ENCODE measurements at regions not wholly inside any gene's neighbourhood (a gene's known extent, or its start where the extent isn't known, plus 50 kb on each side); places are given as distances from the start of the nearest gene placed in this dataset.

DNA sequence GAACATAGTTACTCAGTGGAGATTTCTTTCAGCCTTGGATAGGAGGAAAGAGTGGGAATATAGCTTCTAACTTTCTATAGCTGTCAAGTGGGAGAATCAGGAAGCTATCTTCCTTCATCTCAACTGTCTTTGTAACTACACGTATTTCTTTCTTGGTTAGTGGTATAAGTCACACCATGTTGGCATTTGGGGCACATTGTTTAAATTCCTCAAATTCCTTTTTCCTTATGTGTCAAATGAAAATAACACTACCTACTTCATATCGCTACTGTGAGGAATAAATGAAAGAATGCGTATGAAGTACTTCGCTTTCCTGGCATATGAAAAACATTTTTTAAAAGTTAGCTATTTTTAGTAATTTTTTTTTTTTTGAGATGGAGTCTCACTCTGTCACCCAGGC, 1082.5 kb upstream of the WWC1 start:
- TF ChIP-seq, protein P1, sequence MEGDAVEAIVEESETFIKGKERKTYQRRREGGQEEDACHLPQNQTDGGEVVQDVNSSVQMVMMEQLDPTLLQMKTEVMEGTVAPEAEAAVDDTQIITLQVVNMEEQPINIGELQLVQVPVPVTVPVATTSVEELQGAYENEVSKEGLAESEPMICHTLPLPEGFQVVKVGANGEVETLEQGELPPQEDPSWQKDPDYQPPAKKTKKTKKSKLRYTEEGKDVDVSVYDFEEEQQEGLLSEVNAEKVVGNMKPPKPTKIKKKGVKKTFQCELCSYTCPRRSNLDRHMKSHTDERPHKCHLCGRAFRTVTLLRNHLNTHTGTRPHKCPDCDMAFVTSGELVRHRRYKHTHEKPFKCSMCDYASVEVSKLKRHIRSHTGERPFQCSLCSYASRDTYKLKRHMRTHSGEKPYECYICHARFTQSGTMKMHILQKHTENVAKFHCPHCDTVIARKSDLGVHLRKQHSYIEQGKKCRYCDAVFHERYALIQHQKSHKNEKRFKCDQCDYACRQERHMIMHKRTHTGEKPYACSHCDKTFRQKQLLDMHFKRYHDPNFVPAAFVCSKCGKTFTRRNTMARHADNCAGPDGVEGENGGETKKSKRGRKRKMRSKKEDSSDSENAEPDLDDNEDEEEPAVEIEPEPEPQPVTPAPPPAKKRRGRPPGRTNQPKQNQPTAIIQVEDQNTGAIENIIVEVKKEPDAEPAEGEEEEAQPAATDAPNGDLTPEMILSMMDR (IDR thresholded peaks at IDR 0.05), result no peak
- DNase-seq (ENCODE audit: low spot score), result no peak
- Histone ChIP-seq H3K36me3 (no peaks in the 10 kb centered on the region), H3K27ac (no peak overlapping the region), H3K27me3 (no peaks in the 10 kb centered on the region), H3K9me3 (no peaks in the 10 kb centered on the region), H3K4me3 (no peak overlapping the region), H3K4me1 (no peaks in the 10 kb centered on the region)

DNA sequence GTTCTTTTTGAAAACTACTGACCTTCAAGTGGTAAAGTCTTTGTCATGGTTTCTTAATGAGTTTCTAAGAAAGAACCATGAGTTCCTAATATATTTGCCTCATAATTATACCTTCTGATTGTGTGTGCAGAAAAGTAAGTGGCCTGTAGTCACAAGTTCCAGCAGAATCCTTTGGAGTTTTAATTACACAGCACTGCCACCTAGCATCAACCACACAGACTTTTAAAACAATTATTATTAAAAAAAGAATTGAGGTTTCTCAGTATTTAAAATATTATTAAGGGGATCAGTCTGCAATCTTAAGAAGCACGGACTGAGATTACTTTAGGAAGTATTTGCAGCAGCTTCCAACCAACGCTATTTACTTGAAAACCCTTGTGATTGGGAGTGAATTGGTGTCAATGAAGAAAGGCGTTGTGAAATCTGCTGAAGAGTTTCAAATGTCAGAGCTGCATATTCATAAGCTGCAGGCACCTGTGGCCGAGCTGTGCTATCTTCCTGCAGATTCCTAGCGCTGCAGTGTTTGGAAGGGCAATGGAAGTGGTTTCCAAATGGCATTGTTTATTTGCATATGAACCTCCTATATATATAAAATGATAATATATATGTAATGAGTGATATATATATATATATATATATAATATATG, 1074.2 kb upstream of the WWC1 start:
- Histone ChIP-seq H3K4me3 (no peak overlapping the region), H3K27me3 (no peaks in the 10 kb centered on the region), H3K36me3 (no peaks in the 10 kb centered on the region), H3K9me3 (no peaks in the 10 kb centered on the region), H3K4me1 (no peaks in the 10 kb centered on the region), H3K27ac (no peak overlapping the region)
- TF ChIP-seq, protein P1 (IDR thresholded peaks at IDR 0.05), result peak in 1 of 2 donors; percentile 47
- no peak for DNase-seq (ENCODE audit: low spot score)

DNA sequence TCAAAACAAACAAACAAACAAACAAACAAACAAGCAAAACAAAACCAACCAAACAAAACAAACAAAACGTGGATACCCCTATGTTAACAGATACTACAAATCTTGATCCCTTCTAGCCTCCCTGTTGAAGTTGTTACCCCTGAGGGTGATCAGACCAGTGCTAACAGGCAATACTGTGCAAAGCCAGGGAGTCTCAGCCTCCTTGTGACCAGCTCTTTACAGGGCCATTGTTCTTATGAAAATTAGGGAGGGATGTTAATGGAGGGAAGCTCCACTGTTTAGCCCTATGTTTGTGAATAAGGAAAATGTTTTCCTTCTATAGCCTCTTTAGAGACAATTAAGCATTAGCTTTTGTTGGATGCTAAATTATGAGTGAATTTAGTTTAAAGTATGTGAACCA, 1072.1 kb upstream of the WWC1 start:
- TF ChIP-seq, protein P1 (IDR thresholded peaks at IDR 0.05), result no peak
- H3K36me3 ChIP-seq, result no peaks in the 10 kb centered on the region
- no peaks in the 10 kb centered on the region for H3K9me3 ChIP-seq
- no peaks in the 10 kb centered on the region for H3K4me1 ChIP-seq
- H3K27ac ChIP-seq, result no peak overlapping the region
- H3K27me3 ChIP-seq, result no peaks in the 10 kb centered on the region
- DNase-seq (ENCODE audit: low spot score), result no peak
- no peak overlapping the region for H3K4me3 ChIP-seq

DNA sequence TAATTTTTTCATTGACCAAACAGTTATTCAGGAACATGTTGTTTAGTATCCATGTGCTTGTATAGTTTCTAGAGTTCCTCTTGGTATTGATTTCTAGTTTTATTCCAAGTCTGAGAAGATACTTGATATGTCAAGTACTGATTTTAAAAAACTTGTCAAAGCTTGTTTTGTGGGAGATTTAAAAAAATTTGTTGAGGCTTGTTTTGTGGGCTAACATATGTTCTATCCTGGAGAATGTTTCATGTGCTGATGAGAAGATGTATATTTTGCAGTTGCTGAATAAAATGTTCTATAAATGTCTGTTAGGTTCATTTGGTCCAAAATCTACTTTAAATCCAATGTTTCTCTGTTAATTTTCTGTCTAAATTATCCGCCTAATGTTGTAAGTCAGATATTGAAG, 1065.1 kb upstream of the WWC1 start:
- no peak overlapping the region for H3K4me3 ChIP-seq
- no peak for DNase-seq (ENCODE audit: low spot score)
- no peaks in the 10 kb centered on the region for H3K4me1 ChIP-seq
- peaks cover 0 to 21% of the 10 kb centered on the region in 2 donors for H3K9me3 ChIP-seq
- TF ChIP-seq, protein P1 (IDR thresholded peaks at IDR 0.05), result no peak
- H3K36me3 ChIP-seq, result no peaks in the 10 kb centered on the region
- H3K27me3 ChIP-seq, result no peaks in the 10 kb centered on the region
- H3K27ac ChIP-seq, result no peak overlapping the region

DNA sequence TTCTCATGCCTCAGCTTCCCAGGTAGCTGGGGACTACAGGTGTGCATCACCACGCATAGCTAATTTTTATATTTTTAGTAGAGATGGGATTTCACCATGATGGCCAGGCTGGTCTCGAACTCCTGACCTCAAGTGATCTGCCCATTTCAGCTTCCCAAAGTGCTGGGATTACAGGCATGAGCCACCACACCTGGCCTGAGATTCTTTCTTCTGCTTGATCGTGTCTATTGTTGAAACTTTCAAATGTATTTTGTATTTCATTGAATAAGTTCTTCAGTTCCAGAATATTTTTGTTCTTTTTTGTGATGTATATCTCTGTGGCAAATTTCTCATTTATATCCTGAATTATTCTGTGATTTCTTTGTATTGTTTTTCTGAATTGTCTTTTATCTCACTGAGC, 1063.3 kb upstream of the WWC1 start:
- TF ChIP-seq, protein P1 (IDR thresholded peaks at IDR 0.05), result no peak
- Histone ChIP-seq H3K9me3 (peaks cover 0 to 21% of the 10 kb centered on the region in 2 donors), H3K4me3 (no peak overlapping the region), H3K4me1 (no peaks in the 10 kb centered on the region), H3K27me3 (no peaks in the 10 kb centered on the region), H3K27ac (no peak overlapping the region), H3K36me3 (no peaks in the 10 kb centered on the region)
- no peak for DNase-seq (ENCODE audit: low spot score)

DNA sequence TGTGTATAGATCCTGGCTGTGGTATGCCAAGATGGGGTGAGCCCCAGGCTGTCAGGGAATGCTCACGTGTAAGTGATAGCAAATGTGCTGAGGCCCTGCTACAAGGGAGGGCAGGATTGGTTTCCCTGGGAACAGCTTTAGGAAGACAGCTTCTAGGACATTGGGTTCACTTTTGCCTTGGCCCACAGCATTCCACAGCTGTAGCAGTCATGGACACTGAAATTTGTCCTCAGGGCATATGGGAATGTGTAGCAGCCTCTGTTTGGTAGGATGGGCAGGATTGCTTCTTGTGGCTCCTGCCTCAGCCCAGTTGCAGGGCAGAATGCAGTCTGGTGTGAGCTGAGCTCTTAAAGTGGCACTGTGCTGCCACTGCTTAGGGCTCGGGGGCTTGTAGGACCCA, 1061.7 kb upstream of the WWC1 start:
- TF ChIP-seq, protein P1 (IDR thresholded peaks at IDR 0.05), result no peak
- Histone ChIP-seq H3K9me3 (peaks cover 0 to 21% of the 10 kb centered on the region in 2 donors), H3K4me1 (no peaks in the 10 kb centered on the region)

More for the DNA sequence above, 1061.7 kb upstream of the WWC1 start:
- Histone ChIP-seq H3K36me3 (no peaks in the 10 kb centered on the region), H3K4me3 (no peak overlapping the region), H3K27ac (no peak overlapping the region), H3K27me3 (no peaks in the 10 kb centered on the region)
- no peak for DNase-seq (ENCODE audit: low spot score)
